ENCODE measurements at regions not wholly inside any gene's neighbourhood (a gene's known extent, or its start where the extent isn't known, plus 50 kb on each side); places are given as distances from the start of the nearest gene placed in this dataset.

DNA sequence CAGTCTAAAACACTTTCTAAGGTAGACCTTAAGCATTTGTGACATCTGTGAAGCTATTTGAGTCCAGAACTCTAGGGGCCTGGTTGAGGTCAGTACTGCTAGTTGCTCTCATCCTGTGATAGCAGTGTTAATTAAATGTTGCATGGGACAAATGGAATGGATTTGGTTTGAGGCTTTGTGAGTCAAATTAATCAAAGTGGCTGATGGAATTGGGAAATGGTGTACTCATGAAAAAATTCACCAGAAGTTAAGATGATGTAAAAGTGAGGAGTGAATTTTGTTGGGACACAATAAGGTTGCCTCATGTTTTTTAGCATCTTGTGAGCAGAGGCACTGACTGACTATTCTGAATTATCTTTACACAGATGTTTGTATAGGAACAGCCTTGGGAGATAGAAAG is 99.2 kb upstream of the ARSJ start:
- no peak overlapping the region for H3K4me3 ChIP-seq (ENCODE audit: low read length)
- no peaks in the 10 kb centered on the region for H3K36me3 ChIP-seq (ENCODE audit: insufficient read depth, low read length)
- H3K4me2 ChIP-seq (ENCODE audit: low read length): no peak overlapping the region
- H2AFZ ChIP-seq (ENCODE audit: low read depth, low read length): no peak overlapping the region
- TF ChIP-seq CTCF (IDR thresholded peaks at IDR 0.05; ENCODE audit: poor library complexity, severe bottlenecking) (no peak), EP300 (conservative IDR thresholded peaks at IDR 0.05; ENCODE audit: poor library complexity, severe bottlenecking) (no peak), POLR2AphosphoS5 (IDR thresholded peaks at IDR 0.05) (no peak), REST (IDR thresholded peaks at IDR 0.05; ENCODE audit: borderline replicate concordance) (no peak), MXI1 (conservative IDR thresholded peaks at IDR 0.05; ENCODE audit: poor library complexity, severe bottlenecking) (no peak), SMC3 (conservative IDR thresholded peaks at IDR 0.05; ENCODE audit: poor library complexity) (no peak), EZH2 (IDR thresholded peaks at IDR 0.05; ENCODE audit: borderline replicate concordance, insufficient read depth, low read length, poor library complexity, severe bottlenecking) (no peak), TAF1 (IDR thresholded peaks at IDR 0.05; ENCODE audit: low read depth) (no peak), RAD21 (conservative IDR thresholded peaks at IDR 0.05) (no peak)
- H3K27me3 ChIP-seq (ENCODE audit: insufficient read depth, low read depth, low read length): no peaks in the 10 kb centered on the region
- no peaks in the 10 kb centered on the region for H3K9me2 ChIP-seq (ENCODE audit: insufficient read depth, low read length)
- H3F3A ChIP-seq (ENCODE audit: insufficient read depth, low read length, poor library complexity, severe bottlenecking): no peaks in the 10 kb centered on the region
- no peak overlapping the region for H3K9ac ChIP-seq (ENCODE audit: low read length)
- H3K27ac ChIP-seq (ENCODE audit: low read length): no peak overlapping the region
- no peaks in the 10 kb centered on the region for H3K79me2 ChIP-seq (replicated peaks; ENCODE audit: insufficient read depth, low read length)
- H4K20me1 ChIP-seq (ENCODE audit: insufficient read depth): no peaks in the 10 kb centered on the region
- no peaks in the 10 kb centered on the region for H3K9me3 ChIP-seq (ENCODE audit: low read length)

DNA sequence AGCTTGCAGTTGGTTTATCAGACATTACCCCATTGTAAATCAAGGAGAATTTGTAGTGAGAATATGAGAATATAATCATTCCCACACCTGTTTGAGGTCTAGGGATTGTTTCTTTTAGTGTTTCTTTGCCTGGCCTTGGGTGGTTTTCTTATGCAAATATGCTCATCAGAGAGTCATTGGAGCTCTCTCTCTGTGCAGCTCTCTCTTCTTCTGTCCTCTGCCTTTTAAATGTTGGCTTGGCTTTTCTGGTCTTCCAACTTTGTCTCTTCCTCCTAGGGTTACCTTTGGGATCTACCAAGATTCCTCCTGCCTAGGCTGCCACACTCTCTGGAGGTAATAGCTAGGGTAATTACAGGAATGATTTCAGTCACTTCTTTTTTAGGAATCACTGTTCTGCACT is 102.3 kb upstream of the ARSJ start:
- Histone ChIP-seq H3K79me2 (replicated peaks; ENCODE audit: insufficient read depth, low read length) (no peaks in the 10 kb centered on the region), H3K27ac (ENCODE audit: low read length) (no peak overlapping the region), H4K20me1 (ENCODE audit: insufficient read depth) (no peaks in the 10 kb centered on the region), H3K4me2 (ENCODE audit: low read length) (no peak overlapping the region), H3K9me3 (ENCODE audit: low read length) (no peaks in the 10 kb centered on the region), H3F3A (ENCODE audit: insufficient read depth, low read length, poor library complexity, severe bottlenecking) (no peaks in the 10 kb centered on the region), H2AFZ (ENCODE audit: low read depth, low read length) (no peak overlapping the region), H3K27me3 (ENCODE audit: insufficient read depth, low read depth, low read length) (no peaks in the 10 kb centered on the region), H3K36me3 (ENCODE audit: insufficient read depth, low read length) (no peaks in the 10 kb centered on the region), H3K4me3 (ENCODE audit: low read length) (no peak overlapping the region), H3K9me2 (ENCODE audit: insufficient read depth, low read length) (no peaks in the 10 kb centered on the region), H3K9ac (ENCODE audit: low read length) (no peak overlapping the region)
- TF ChIP-seq SMC3 (conservative IDR thresholded peaks at IDR 0.05; ENCODE audit: poor library complexity) (no peak), TAF1 (IDR thresholded peaks at IDR 0.05; ENCODE audit: low read depth) (no peak), RAD21 (conservative IDR thresholded peaks at IDR 0.05) (no peak), EZH2 (IDR thresholded peaks at IDR 0.05; ENCODE audit: borderline replicate concordance, insufficient read depth, low read length, poor library complexity, severe bottlenecking) (no peak), CTCF (IDR thresholded peaks at IDR 0.05; ENCODE audit: poor library complexity, severe bottlenecking) (no peak), POLR2AphosphoS5 (IDR thresholded peaks at IDR 0.05) (no peak)
